Inferior parietal cortex (tissue), 1 donor: ENCODE measurements at regions not wholly inside any gene's neighbourhood (a gene's known extent, or its start where the extent isn't known, plus 50 kb on each side); places are given as distances from the start of the nearest gene placed in this dataset.

Experiments used
- DNase-seq: peaks from one replicate; pipeline ENCODE4 v3.0.0-alpha.2; 2016; ENCODE audit errors: extremely low spot score

DNA sequence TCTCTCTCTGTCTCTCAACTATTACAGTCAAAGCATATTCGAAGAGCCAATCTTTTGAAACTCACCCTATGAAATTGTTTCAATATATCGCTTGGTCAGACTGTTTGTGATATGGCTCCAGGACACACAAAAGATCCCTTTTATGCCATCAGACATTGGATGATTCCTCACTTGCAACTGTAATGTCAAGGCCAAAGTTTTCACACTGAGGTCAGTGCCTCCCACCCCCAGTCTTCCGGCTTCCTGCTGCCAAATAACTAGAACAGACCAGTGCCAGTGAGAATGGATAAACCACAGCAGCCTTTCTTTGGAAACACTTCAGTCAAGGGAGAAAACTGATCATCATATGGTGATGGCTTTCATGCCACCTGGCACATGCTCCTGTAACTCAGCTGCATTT, 321.9 kb upstream of the ZFHX3 start:
- DNase-seq, result no peak

DNA sequence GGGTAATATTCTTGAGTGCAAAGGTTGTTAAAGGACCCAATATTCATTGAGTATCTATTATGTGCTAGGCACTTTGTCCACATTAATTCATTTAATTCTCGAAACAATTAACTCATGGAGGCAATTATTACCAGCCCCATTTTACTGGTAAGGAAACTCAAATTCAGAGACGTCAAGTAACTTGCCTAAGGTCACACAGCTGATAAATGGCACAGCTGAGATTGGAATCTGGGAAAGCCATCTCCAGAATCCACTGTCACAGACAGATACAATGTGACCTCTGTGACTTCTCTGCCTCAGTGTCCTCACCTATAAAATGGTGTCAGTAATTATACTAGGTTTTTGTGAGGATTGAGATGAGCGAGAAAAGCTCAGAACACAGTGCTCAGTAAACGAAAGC, 320.8 kb upstream of the ZFHX3 start:
- DNase-seq, result no peak

DNA sequence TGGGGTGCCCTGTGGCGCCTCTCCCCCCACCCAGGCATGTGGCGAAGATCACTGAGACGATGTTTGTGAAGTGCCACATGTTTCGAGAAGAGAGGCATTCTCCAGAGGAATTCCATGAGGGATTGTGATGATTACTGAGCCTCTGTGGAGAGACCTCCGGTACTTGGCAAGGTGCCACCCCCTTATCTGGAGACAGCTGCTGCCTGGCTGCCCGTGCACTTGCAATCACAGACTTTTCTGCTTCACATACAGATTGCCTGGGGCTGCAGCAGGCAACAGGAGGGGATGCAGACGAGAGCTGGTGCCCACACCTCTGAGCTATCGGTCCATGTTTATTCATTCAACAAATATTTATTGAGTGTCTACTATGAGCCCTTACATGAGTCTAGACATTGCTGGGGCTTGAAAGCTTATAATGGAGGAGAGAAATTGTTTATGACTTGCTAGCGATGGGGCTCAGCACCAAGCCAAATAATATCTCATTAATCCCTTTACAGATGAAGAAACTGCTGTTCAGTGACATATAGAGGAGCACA, 317.2 kb upstream of the ZFHX3 start:
- DNase-seq, result no peak

DNA sequence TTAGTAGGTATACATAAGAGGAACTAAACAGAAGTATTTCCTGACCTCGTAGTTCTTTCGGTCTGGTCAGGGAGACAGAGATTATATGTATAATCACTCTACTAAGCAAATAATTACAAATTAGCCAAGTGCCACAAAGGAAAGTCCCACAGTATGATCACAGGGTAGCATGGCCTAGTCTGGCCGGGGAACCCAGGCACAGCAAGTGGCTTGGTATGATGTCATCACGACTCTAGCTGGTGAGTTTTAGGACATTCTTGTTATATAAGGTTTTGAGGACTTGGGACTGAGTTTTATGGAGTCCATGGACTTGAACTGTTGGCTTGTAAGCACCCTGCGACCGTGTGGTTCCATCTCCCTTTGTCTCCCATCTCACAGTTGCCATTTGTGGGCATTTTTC, 316.5 kb upstream of the ZFHX3 start:
- no peak for DNase-seq

DNA sequence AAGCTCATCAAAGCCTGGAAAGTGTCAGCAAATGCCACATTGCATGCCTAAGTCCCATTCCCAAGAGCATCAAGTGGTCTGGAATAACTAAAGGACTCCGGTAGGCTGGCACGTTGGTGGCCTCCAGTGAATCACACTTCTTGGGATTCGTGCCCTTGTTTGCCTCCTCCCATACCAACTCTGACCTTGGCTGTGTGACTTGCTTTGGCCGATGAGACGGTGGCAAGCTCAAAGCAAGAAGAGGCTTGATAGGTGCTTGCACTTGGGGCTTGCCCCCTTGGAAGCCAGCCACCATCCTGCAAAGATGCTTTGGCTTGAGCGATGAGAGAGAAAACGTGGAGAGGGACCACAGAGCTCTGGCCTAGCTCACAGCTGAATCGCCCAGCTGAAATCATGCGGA, 313.1 kb upstream of the ZFHX3 start:
- DNase-seq, result no peak

DNA sequence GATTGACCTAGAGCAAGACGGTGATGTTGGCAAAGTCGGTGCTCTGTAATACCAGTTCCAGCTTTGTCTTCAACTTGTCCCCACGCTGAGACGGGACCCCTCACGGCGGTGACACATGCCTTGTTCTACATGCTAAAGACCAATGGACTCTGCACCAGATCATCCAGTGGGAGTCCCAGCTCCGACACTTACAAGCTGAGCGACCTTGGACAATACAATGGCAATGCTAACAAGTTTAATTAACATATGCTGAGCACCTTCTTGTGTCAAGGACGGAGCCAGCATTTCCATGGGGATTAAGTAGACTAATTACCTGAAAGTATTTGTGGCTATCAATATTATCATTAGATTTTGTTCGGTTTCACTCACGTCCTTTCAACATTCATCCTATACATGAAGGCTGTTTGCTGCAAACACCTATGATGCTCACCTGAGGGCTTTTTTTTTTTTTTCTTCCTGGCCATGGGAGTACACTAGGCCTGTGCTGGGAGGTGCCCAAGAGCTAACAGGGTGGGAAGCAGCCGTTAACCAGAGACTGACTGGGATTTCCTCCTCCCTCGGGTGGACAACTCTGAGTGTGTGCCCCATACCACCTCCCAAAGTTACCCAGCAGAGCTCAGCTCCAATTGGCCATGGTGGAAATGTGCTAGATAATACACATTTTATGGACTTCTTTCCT, 308.6 kb upstream of the ZFHX3 start:
- no peak for DNase-seq

DNA sequence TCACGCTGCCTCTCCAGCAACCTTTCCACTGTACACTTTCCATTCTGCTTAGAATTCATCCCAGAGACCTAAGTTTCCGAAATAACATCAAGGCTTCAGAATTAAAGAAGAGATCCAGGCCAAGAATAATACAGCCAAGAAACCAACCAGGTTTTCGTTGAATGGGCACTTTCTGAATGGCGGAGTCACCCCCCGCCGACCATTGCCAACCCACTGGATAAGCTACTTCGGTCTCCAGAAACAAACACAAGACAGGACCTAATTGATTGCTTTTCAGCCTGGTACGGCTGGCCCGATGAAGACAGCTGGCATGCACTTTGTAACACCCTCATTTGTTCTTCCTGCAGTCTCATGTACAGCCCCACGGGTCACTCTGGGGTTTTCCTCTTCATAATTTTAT, 308.1 kb upstream of the ZFHX3 start:
- DNase-seq, result no peak

DNA sequence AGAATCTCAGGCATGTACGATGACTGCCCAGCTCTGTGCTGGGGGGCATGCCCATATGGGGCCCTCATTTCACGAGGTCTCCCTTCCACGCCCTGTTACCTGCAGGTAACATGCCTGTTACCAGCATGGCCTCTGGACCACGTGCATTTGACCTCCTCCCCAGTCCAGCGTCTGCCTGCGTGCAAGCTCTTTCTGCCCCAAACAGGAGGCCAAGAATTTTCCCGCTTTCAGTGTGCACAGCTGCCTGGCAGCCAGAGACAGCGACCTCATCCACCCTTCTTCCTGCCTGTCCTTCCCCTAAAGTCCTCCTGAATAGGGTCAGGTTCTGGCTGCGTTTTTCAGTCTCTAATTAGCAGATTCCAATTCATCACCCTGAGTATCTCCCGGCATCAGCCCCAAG, 306.5 kb upstream of the ZFHX3 start:
- no peak for DNase-seq

DNA sequence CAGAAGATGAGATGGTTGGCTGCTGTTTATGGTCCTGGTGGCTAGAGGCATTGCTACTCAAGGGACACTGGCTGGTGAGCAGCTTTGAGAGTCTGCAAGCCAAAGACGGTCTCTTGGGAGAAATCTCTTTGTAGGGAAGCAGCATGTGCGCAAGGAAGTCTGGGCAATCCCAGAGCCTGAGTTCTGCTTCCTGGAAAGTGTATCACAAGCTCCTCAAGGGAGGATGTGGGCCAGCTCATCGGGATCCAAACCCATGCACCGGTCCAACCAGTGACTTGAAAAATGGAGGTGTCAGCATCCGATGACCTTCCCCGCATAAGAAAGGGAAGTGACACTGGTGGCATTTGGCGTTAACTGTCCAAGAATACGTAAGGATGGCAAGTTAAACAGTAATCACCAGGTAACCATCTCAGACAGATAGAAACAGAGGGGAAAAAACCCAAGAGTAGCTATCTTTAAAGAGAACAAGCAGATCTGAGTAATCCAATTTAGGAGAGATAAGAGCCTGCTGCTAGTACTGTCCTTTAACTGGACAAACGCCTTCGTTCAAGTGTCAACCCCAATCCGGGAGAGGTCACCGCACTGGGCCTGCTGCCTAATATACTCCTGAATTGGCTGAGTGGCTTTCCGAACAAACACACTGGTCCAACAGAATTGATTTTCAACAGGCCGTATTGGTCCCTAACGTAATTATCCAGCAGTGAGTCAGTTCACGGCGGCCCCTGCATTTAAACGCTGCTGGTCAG, 303.0 kb upstream of the ZFHX3 start:
- no peak for DNase-seq

DNA sequence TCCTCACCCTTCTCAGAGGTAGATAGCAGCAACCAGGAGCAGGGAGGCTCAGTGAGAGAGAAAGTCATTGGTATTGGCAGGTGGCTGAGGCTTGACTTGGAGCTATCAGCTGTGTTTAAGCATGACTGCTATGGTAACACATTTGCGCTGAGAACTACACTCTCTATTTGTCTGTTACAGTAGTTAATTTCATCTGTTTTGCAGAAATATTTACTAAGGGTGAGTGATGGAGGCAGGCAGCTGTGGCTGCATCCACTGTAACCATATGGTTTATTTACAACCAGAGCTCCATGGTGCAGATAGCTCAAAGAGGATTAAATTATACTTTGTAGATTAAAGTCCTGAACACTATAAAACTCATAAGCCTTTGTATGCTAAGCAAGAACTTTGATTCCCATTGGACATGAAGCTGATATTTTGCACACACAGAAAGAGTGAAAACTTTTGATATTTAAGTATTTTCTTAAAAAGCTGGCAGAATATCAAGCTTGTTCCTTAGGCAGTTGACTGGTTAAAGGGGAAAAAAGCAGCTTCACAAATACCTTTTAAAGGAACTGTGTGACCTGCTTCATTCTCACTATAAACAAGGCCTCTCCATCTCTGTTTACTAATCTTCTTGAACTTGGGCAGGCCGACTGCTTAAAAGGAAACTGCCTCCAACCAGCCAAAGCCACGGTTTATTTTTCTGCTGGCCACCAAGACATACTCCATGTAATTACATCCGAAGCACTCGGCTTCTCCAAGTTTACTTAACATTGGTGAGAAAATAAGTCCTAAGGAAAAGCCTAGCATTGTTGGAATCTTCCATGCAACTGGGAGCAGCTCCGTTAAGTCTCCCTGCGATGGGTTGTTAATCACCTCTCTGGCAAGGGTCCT, 299.8 kb upstream of the ZFHX3 start:
- DNase-seq, result no peak

DNA sequence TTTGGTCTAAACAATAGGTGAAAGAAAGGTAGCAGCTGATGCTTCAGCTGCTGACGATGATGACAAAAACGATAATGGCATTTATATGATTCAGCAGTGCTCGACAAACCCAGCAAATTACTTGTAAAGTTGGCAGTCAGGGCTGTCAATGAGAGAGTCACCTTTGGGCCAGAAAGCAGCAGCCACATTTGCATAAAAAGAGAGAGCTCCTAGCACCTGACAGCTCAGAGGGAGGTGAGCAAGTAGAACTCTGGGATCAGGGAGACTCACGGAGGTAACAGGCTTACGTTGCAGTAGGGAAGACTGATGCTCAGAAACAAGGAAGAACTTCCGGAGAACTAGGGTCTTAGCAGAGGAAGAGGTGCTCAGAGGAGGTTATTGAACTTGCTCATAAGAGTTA, 291.9 kb upstream of the ZFHX3 start:
- DNase-seq, result no peak

DNA sequence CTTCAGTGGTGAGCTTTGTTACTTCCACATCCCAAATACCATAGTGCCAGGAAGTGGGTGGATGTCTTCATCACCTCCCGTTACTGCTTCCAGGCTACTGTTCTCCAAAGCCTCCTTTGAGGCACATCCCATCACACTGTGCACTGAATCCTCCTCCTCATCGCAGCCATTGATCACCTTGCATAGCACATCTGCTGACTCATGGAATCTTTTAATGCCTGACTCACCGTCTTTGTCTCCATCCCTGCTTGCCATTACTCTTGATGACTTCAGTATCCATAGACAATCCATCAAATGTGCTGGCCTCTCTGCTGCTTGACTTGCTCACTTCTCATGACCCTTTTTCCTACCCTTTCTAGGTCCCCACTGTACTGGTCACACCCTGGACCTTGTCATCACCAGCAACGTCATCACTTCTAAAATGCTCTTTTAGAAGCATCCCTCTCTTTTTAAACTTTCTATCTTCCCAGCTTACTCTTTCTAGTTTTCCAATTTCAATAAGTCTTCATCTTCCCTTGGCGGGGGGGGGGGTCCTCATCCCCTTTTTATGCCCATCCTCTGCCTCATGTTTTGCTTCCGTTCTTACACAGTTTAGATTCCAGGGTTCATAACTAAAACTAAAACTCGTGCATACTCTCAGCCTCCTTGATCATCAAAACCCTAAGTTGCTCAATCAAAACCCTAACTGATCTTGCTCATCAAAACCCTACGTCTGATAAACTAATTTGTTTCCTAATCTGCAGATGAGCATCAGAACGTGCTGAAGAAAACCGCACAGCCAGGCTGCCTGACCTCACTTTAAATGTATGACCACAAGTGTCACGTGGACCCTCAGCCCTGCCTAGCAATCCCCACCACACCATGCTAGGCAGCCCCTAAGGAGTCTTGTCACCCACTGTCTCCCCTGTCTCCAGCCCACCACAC, 289.7 kb upstream of the ZFHX3 start:
- DNase-seq, result no peak

DNA sequence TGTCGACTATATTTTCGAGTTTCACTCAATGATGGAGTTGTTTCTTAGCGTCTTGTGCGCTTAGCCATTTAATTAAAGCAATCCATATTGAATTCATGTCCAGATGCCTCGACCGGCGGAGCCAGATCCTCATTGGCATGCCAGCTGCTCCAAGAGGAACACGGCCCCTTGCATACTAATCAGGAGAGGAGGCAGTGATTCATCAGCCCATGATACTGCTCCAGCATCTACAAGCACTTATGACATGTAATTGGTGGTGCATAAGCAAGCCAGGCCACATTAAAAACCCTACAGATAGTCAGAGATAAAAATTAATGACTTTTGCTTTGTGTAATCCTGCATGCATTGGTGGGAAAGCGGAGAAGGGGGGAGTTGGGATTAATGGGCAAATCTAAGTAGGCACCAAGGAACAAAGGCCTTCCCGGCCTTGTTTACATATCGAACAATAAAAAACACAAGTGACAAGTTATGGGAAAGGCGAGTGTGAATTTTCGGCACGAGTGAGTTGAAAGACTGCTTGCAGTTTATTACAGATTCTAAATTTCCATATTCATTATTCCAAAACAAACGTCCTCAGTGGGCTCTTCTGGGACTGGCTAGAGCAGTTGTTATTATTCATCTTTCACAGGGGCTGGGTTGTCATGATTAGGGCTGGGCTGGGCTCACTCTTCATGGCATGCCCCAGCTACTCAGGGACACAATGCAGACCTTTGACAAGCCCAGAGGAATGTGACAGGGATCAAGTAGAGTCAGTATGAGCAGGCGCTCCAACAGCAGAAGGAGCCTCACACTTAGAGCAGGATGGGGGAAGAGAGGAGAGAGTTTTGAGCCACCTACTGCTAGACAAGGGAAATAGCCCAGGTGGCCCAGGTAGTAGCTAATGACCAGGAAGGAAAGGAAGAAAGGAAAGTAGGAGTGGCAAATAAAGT, 281.7 kb upstream of the ZFHX3 start:
- peak; percentile 60 for DNase-seq

DNA sequence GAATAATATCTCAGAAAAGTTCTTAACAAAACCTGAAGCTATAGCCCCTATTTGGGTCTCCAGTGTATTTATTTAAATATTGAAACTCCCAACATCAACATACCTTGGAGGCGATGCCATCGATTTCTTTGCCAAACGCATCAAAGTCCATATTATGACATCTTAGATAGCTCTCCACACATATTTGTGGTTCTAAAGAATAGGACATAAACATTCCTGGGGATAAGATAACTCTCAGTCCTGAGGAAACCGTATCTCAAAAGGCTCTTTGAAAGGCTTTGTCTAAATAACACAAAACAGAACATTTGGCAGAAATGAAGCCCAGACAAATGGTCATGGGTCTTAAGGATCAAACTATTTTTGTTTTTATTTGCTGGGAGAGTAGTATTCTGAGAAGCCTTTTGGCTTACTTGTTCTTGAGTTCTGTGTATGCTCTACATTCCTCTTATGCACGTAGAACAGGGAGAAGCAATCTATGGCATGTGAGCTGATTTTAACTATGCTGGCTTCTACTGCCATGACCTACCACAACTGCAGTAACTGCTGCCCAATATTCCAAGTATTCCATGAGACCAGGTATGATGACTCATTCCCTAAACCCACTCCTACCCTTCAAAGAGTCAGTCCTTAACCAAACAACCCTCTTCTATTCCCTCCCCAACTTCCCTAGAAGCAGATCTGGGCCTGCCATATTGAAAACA, 279.0 kb upstream of the ZFHX3 start:
- no peak for DNase-seq

DNA sequence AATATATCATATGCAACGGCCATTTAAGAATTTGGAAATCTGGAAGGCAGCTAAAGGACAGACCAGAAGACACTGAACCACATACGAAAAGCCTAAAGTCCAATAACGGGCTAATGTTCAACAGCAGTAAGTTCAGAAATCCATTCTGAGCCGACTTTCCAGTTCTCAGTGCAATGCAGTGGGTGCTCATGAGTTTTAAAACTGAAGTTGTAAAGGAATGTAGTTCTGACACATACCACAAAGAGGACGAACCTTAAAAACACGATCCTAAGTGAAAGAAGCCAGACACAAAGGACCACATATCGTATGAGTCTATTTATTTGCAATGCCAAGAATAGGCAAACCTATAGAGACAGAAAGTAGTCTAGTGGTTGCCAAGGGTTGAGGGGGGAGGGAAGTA, 278.3 kb upstream of the ZFHX3 start:
- no peak for DNase-seq

DNA sequence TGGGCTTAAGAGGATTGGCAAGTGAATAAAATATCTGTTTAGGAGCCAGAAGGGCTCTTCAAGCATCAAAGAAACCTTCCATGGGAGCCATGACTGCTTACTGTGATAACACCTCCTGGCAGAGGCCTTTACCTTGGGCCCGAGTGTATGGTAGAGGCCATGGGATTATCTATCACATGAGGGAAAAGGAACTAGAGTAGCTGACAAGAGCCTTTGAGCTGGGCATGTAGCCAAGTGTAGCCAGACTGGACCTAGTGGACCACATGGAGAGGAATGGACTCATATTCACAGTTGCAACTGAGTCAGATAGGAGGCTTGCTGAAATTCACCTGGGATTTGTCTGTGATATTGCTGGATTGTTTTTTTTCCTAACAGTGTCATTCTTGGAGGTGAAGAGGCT, 276.0 kb upstream of the ZFHX3 start:
- DNase-seq, result no peak

DNA sequence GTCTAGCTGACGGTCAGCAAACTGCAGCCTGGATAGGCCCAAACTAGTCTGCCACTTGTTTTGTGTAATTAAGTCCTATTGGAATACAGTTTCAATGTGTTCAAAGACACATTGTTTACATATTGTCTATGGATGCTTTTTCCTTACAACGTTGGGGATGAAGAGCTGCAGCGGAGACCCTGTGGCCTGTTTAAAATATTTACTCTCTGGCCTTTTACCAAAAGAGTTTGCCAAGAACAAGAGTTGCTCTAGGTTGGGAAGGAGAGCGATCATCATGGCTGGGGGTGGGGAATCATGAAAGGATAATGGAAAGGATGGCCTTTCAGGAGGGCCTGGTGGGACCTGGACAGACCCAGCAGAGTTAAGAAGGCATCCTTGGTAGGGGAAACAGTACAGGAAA, 274.9 kb upstream of the ZFHX3 start:
- DNase-seq, result no peak

DNA sequence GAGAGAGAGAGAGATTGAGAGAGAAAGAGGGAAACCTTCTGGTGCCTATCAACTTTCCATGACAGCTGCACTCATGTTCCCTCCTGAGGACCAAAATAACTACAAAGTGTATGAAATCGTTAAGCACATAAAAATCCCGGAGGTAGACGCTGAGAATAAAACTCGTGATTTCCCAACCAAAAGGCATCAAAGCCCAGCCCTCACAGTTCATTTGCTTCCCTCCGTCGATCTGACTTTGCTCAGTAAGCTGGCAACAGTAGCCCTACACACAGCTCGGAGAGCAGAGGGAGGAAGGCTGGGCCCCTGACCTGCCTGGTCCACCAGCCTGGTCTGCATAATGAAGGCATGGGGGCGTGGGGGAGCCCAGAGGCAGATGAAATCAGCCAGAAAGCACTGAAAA, 273.9 kb upstream of the ZFHX3 start:
- DNase-seq, result no peak

DNA sequence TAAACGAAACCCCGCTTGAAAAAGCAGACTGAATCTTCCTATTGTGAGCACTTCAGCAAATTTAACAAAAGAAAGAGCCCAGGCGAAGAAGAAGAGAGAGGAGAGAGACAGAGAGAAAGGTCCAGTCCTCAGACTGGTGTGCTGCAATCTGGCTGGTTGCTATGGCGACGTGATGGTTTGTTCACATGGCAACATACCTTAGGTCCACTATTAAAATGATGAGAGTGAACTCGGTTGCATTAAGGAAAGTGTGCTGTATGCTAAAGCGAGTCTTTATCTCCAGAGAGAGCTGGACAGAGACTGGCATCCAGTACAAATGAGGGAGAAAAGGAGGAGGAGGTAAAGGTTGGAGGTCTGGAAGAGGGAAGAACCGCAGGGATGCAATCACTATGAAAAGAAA, 271.8 kb upstream of the ZFHX3 start:
- DNase-seq, result no peak

DNA sequence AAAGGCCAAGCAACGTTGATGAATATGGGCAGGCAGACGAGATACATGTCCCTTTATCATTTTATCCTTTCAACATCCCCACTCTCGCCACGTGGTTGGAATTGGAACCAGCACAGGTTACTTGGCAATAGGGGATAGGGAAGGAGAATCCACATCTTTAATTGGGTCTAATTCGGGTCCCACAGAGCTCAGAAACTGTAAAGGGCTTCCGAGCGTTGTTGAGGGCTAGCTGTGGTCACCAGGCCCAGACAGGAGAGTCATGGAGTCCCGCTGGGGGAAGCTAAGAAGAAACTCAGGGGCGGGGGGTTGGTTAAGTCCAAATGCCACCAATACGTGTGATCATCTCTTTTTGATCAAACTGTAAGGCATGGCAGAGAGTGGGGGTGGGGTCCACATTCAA, 271.3 kb upstream of the ZFHX3 start:
- DNase-seq, result no peak
